NCI-H2029 treated with DMSO at 0.1 percent for 48 hours (cell line): ENCODE measurements at regions not wholly inside any gene's neighbourhood (a gene's known extent, or its start where the extent isn't known, plus 50 kb on each side); places are given as distances from the start of the nearest gene placed in this dataset.
"Not testable (repeated sequence)": the region's sequence is repeated elsewhere in the genome, so short reads cannot be mapped to it uniquely, and the experiment has no call there.

ENCODE experiments used
- DNase-seq: peaks from one replicate; lab custom pipeline; 2025; lab: John Stamatoyannopoulos, UW

DNA sequence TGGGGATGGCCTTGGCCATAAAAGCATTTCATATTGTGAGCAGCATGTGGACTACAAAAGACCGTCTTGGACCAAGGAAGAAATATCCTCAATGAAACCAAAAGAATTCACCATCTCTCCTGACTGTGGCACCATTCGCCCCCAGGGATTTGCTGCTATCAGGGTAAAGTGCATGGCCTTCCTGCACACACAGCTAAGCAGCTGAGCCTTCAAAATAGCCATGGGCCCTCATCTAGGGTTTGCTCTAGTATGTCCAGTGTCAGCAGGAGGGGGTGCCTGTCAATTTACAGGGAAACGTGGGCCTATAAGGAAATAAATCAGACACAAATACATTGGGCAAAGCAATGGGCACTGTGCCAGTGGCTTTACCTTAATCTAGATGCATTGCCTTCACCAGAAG, 296.6 kb upstream of the NBPF12 start:
- not testable (repeated sequence) for DNase-seq

DNA sequence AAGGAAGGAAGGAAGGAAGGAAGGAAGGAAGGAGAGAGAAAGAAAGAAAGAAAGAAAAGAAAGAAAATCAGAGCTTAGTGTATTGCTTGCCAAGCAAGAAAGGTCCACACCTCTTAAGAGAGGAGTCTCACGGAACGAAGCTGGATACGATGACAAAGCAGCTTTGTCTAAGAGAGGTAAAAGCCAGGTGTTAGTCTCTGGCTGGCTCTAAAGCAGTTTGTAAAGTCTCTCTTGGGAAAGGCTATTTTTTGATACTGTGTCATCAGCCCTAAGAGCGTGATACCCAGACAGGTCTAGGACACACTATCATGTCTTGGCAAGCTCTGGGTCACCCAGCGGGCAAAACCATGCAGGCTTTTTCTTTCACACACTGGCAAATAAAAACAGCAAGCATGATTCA, 297.5 kb upstream of the NBPF12 start:
- not testable (repeated sequence) for DNase-seq

DNA sequence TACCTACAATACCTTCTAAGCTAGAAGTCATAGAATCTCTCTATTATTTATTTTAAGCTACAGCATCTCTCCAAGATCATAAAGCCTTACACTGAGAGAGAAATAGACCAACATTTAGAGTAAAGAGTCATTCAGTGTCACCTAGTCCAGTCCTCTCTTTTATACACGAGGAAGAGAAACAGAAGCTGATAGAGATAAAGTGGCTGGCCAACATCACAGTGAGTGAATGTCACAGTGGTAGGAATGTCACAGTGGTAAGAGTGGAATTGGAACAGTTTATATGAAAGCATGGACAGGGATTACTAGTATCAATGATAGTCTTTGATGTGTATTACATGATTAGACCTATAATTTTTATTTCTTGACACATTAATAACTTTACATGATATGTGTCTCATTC, 307.8 kb upstream of the NBPF12 start:
- DNase-seq = not testable (repeated sequence)

DNA sequence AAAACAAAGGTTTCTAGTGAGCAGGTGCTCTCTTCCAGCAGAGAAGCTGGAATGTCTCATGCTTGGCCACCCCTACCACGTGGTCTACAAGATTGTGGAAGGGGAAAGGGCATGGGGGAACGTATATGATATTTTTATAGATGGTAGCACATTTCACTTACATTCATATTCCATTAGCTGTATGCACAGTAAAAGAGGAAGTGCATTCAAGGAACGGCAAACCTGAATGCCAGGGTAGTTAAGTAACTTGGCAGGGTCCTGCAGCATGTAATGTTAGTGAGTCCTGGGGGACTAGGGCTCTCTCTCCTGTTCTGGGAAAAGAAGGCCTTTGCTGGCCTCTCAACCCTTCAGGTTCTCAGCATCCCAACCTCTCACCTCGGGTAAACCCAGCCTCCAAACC, 319.5 kb upstream of the NBPF12 start:
- not testable (repeated sequence) for DNase-seq

DNA sequence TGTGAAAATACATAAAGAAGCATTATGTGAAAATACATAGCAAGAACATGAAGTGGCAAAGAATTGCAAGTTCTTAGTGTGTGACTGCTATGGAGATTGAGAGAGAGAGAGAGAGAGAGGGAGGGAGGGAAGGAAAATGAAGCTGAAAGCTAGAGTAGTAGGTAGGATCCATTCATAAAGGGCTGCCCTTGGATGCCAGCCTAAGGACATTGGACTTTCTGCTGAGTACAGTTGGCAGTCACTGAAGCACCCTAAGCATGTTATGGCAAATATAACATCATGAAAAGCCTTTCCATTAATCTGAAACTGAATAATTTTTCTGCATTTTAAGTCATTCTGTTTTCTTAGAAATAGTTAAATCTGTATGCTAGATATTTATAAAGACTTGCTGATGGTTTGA, 333.4 kb upstream of the NBPF12 start:
- DNase-seq = not testable (repeated sequence)

DNA sequence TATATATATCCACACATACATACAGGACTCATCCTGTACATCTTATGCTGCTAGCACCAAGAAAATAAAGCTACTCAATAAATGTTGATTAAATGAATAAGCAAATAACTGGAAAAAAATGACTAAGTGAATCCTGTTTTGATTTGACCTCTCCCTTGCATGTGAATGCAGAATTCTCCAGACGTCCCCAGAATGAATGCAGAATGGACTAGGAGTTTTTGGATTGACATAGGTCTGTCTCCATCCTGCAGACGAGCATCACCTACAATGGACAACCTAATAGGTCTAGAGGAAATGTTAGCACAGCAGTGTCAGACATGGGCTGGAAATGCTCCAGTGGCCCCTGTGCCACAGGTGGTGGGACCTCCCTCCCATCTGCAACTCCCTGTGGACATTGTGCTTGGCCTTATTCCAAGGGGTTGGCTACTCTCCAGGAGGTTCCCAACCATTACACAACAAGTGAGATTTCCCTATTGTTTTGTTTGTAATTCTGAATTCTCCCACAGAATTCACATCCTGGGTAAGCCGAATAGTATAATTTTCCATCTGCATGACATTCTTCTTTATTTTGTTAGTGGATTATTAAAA, 337.3 kb upstream of the NBPF12 start:
- not testable (repeated sequence) for DNase-seq

DNA sequence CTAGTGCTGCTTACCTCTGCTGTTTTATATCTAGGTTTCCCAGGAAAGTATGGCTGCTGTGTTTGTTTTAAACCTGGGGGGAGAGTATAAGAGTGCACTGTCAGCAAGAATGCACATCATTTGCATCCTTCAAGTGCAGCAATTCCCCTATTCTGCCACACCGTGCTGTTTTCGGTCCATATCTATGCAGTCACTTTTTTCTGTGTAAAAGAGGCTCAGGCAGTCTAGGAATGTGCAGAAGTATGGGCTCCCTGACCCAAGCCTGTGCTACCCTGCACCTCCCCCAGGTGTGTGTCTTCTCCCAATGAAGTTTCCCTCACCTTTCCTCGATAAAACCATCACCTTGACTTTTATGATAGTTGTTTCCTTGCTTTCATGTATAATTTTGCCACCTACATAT, 338.2 kb upstream of the NBPF12 start:
- not testable (repeated sequence) for DNase-seq

DNA sequence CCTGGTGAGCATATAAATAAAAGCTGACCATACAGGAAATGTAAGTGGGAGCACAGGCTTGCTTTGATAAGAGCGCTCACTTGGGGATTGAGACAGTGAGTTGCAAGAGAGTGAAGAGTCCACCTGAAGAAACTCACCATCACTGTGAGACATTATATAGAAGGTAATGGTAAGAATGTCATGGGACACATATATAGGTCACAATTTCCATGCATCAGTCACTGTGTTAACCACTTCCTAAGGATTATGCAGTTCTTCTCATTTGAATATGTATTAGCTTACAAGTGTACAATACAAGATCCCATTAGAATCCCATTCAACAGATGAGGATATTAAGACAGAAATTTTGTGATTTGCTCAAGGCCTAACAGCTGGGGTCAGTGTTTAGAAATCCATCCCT, 352.4 kb upstream of the NOTCH2NLA start:
- not testable (repeated sequence) for DNase-seq

DNA sequence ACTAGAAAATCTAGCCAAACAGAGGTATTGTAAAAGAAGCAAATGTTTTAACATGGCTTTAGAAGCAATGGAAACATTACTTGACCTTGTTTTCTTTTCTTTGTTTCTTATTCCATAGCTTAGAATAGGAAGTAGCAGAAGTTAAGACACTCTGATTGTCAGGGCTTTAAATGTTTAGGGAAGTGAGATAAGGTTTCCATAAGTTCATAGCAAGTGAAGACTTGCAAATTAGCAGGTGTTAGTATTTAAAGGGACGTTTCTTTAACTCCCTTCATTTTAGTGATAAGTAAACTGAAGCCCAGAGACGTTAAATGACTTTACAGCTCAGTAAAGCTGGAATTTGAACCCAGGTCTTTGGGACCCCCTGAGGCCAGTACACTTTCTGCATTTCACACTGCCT, 338.7 kb upstream of the NOTCH2NLA start:
- not testable (repeated sequence) for DNase-seq

DNA sequence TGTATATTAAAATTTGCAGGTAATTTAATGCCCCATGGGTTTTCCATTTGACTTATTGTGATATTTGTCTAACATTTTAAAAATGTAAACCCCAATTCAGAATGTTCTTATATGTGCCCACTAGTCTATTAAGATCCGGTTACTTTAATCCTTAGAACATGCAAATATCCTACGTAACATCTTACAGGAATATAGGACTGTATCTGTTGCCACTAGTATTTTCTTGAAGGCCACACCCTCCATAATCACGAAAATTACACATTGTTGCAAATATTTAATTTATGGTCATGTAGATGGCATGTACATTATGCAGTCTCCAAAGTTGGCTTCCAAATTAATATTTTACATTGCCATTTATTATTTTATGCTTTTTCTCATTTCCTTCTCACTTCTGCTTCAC, 329.2 kb upstream of the NOTCH2NLA start:
- DNase-seq = not testable (repeated sequence)

DNA sequence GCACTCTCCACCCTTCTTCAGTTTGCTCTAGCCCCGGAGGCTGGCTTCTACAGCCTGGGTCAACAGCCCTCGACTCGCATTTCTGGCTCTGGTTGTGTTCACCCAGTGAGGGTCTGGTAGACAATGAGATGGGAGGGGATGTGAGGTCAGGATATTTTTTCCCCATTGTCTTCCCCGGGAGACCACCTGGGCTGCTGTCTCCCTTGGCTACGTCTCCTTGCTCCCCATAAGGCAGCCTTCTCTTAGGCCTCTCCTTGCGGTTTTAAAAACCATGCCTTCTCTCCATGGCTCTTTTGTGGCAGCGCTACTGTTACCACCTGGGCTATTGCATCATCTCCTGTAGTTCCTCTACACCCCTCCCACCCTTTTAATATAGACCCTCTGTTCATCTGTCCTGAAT, 327.6 kb upstream of the NOTCH2NLA start:
- DNase-seq = not testable (repeated sequence)

DNA sequence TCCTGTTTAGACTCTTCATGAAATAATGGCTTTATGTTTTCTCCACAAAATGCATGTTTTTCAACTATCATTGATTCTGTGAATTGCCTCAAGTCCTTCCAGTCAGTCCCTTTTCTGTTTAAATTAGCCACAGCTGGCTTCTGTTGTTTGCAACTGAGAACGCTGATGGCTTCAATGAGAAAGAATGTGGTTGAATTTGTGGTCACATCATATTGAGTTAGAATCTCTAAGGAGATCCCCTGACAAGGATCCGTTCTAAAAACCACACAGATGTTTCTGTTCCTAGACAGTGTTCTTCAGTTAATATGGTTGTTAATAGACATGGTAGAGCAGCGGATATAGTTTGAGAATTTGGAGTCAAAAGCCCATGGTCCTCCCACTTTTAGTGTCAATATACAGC, 323.6 kb upstream of the NOTCH2NLA start:
- DNase-seq = not testable (repeated sequence)

DNA sequence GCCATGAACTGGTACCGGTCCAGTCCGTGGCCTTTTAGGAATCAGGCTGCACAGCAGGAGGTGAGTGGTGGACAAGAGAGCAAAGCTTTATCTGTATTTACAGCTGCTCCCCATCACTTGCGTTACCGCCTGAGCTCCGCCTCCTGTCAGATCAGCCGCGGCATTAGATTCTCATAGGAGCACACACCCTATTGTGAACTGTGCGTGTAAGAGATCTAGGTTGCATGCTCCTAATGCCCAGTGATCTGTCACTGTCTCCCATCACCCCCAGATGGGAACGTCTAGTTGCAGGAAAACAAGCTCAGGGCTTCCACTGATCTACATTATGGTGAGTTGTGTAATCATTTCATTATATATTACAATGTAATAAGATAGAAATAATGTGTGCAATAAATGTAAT, 319.9 kb upstream of the NOTCH2NLA start:
- DNase-seq = not testable (repeated sequence)

DNA sequence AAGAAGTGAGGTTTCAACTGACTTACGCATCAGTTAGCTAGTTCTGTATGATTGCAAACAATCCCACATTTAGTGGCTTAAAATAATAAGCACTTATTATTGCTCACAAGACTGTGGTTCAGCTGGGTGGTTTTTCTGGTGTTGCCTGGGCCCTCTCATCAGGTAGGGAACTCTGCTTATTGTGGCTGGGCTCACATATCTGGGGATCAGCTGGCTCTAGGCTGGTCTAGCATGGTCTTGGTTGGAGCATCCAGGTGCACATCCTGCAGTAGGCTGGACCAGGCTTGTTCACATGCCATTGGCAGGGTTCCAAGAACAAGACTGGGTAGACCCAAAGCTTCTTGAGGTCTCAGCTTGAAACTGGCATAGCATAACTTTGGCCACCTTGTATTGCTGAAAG, 317.4 kb upstream of the NOTCH2NLA start:
- not testable (repeated sequence) for DNase-seq

DNA sequence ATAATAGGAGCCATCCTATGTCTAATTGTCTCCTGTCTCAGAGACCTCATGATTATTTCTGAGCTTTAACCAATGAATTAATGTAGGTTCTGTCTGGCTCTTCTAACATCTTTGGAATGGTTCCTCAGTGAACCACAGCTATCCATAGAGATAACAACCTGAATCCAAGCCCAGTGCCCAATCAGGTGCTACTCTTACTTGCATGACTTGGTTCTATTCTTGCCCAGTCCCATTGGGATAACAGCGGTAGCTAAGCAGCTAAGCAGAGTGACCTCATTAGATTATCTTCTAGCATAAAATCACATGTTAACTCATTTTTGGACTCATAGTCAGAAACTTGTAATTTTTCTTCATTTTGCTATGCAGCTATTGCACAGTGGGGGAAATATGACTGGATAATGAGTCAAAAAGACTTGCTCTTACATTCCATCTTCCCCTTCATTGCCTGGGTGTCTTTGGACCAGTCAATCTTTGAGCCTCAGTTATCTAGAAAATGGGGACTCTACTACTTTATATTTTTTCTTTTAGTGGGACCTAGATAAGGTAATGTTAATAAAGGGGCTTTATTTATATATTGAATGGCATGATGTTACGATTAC, 309.1 kb upstream of the NOTCH2NLA start:
- not testable (repeated sequence) for DNase-seq

DNA sequence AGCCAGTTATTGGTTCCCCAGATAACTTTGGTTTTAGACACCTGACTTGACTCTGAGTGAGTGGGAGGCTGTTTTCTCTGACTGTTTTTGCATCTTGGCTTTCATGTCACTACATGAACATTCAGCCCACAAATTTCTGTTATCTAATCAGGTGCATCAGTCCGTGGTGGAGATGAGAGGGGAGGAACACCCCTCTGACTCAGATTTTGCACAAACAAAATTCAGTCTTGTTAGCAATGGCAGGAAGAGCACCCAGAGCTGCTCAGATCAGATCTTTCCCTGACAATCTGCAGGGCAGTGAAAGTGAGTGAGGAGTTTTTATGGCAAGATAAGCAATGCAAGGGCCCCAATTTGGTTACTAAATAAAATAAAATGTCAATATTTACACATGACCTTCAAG, 307.2 kb upstream of the NOTCH2NLA start:
- not testable (repeated sequence) for DNase-seq

DNA sequence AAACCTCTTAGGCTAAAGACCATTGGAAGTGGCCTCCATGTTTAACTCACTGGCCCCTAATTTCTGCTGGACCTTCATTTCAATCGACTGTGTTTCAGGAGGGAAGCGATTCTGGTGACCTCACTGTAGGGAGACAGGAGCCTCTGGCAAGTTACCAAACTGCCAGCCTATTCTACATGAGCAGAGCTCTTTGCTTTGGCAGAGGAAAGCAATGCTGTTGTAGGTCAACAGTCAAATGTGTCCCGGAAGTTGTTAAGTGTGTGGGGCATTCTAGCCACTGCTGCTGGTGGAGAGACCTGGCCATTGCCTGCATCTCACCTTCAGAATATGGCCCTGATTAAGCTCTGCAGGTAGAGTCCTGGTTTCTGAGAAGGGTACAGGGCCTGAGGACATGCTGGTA, 306.8 kb upstream of the NOTCH2NLA start:
- DNase-seq = not testable (repeated sequence)

DNA sequence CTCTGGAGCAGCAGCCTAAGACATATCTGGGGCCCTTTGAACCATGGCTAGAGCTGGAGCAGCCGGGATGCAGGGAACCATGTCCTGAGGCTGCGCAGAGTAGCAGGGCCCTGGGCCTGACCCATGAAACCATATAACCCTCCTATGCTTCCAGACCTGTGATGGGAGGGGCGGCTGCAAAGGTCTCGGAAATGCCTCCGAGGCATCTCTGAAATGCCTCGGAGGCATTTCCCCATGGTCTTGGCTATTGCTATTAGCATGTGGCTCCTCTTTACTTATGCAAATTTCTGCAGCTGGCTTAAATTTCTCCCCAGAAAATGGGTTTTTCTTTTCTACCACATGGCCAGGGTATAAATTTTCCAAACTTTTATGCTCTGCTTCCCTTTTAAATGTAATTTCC, 302.1 kb upstream of the NOTCH2NLA start:
- not testable (repeated sequence) for DNase-seq

DNA sequence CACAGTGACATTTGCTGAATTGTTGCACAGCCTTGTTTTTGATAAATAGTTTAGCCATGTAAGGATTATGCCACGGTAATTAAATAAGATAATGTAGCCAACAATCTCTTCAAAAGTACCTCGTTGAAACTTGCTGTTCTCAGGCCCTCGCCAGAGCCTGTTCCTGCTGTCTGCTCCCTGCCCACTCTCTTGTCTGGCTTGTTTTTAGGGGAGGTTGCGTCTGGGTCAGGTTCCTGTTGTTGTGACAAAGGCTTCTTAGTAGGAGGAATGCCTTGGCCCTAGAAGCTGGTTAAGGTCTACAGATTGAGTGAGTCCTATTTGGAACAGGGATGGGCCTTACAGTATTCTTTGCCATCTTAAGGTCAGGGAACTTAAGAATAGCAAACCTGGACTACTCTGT, 294.0 kb upstream of the NOTCH2NLA start:
- DNase-seq = not testable (repeated sequence)

DNA sequence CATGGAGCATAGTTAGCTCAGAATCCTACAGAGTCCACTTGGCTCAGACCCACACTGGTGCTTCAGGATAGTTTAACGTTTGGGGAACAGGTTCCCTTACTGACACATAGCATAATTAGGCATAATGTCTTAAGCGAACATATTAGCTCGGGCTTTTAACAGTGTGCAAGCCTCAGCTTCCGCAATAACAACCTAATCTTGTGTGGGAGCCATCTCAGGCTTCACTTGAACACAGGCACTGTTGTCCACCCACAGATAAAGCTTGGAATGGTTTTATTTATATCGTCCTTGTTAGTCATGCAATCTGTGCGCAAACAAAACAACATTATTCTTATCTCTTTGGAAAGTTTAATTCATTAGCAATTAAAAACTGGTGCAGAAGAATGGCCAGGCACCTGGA, 293.5 kb upstream of the NOTCH2NLA start:
- DNase-seq = not testable (repeated sequence)

DNA sequence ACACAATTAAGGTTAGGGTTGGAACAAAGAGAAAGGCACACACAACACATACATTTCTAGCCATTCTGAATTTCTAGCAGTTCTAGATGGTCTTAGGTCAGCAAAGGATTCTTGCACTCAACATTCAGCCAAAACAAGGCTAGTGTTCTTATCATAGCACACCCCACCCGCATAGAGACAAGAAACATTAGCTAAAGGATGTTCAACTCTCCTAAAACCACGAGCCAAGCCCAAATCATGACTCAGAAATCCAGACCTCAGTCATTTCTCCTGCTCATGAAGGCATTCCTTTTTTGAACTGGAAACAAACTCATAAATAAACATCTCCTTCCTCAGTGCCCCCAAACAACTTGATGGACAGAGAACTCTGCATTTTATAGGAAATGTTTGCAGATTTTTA, 293.0 kb upstream of the NOTCH2NLA start:
- not testable (repeated sequence) for DNase-seq

DNA sequence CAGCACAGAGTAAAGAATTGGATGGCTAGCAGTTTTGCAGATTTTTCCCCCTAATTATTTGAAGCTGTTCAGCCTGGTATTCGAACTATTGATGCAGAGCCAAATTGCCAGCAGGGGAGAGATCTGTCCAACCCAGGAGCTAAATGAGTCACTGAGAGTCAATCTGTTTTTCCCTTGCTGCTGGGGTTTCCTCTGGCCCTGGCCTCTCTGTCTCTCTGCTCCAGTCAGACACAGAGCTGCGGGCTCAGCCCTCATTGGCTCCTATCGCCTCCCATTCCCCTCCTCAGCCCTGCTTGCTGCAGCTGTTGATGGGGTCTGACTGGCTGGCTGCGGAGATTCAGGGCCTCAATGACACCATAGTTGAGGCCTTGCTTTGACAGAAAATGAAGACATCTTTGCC, 284.9 kb upstream of the NOTCH2NLA start:
- not testable (repeated sequence) for DNase-seq

DNA sequence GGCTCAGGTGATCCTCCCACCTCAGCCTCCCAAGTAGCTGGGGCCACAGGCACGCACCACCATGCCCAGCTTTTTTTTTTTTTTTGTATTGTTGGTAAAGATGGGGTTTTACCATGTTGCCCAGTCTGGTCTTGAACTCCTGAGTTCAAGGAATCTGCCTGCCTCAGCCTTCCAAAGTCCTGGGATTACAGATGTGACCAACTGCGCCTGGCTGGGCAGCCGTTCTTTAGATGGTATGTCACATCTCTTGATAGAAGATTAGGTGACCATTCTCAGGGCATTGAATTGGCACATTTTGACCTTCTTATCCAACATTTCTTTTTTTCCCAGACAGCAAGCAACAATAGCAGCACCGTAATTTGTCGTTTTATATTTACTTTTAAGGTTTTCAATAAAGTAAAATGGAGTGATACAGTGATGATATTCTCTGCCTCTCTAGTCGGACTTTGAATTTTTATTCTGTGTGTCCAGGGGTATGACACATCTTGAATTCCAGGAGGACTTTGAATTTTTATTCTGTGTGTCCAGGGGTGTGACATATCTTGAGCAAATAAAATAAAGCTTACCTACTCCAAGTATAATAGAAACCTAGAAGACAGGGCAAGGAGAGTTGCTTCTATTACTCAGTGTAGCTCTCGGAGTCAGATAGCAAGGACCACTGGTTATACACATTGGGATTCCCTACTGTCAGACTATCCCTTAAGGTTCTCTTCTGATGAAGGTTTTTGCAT, 282.4 kb upstream of the NOTCH2NLA start:
- not testable (repeated sequence) for DNase-seq
